Suprapubic skin (tissue), 4 donors: ENCODE measurements at regions not wholly inside any gene's neighbourhood (a gene's known extent, or its start where the extent isn't known, plus 50 kb on each side); places are given as distances from the start of the nearest gene placed in this dataset.

Experiments
- DNase-seq, 2 donors: peaks; one replicate each; pipeline ENCODE4 v3.0.0-alpha.2; 2019; ENCODE audit warnings: low spot score in 2 of 2
- H3K27ac ChIP-seq: fragments of 200-600 bp; sonication (generic); one replicate; pipeline ENCODE4 v1.5.1; 2019
- H3K27me3 ChIP-seq: fragments of 200-600 bp; sonication (generic); one replicate; pipeline ENCODE4 v1.5.1; 2019
- H3K36me3 ChIP-seq: fragments of 200-600 bp; sonication (generic); one replicate; pipeline ENCODE4 v1.5.1; 2019
- H3K4me1 ChIP-seq: fragments of 200-600 bp; sonication (generic); one replicate; pipeline ENCODE4 v1.5.1; 2019
- H3K4me3 ChIP-seq: fragments of 200-600 bp; sonication (generic); one replicate; pipeline ENCODE4 v1.5.1; 2019; ENCODE audit warnings: mild to moderate bottlenecking
- H3K9me3 ChIP-seq: fragments of 200-600 bp; sonication (generic); one replicate; pipeline ENCODE4 v1.5.1; 2019
- CTCF ChIP-seq, 2 donors: fragments of 200-600 bp in 1 of 2; fragments of 450-650 bp in 1 of 2; sonication (generic) in 1 of 2; IDR thresholded peaks; one replicate each; pipeline ENCODE4 v1.5.1; 2016 to 2019; ENCODE audit warnings: antibody characterized with exemption in 2 of 2, mild to moderate bottlenecking in 1 of 2, moderate library complexity in 1 of 2
- EP300 ChIP-seq: sonication (generic); formaldehyde crosslinking; IDR thresholded peaks from one replicate; pipeline ENCODE4 v1.6.1; 2017; ENCODE audit warnings: antibody characterized with exemption
- POLR2A ChIP-seq, 2 donors: fragments of 450-650 bp; IDR thresholded peaks; one replicate each; pipeline ENCODE4 v1.6.1; 2017; ENCODE audit warnings: antibody characterized with exemption in 2 of 2, mild to moderate bottlenecking in 2 of 2, moderate library complexity in 2 of 2
- POLR2AphosphoS5 ChIP-seq, 3 donors: sonication (generic); formaldehyde crosslinking; IDR thresholded peaks; one replicate each; pipeline ENCODE4 v1.6.1; 2017; ENCODE audit warnings: antibody characterized with exemption in 3 of 3
- WGBS: methylation state at CpG from one replicate; pipeline ENCODE4 v1.1.5; 2018; 5-methylcytosine and 5-hydroxymethylcytosine counted together

- Histone ChIP-seq H3K36me3 (no peaks in the 10 kb centered on the region), H3K9me3 (no peaks in the 10 kb centered on the region), H3K27ac (no peak overlapping the region), H3K27me3 (peaks cover 31% of the 10 kb centered on the region), H3K4me1 (no peaks in the 10 kb centered on the region), H3K4me3 (no peak overlapping the region)
- no peak for DNase-seq
- 80% methylated on average over 11 of the region's 12 CpGs for whole genome bisulfite sequencing
- TF ChIP-seq POLR2AphosphoS5 (IDR thresholded peaks at IDR 0.05) (no peak), EP300 (no peak), CTCF (IDR thresholded peaks at IDR 0.05) (no peak), POLR2A (IDR thresholded peaks at IDR 0.05) (no peak)
These were observed 650.0 kb downstream of the BRD1 start for GRCh38 chr22:49177666-49178065.

- H3K27me3 ChIP-seq = peaks cover 24% of the 10 kb centered on the region
- no peaks in the 10 kb centered on the region for H3K9me3 ChIP-seq
- DNase-seq = no peak
- no peaks in the 10 kb centered on the region for H3K36me3 ChIP-seq
- 88% methylated on average over 6 of the region's 6 CpGs for WGBS
- no peak overlapping the region for H3K4me3 ChIP-seq
- no peak overlapping the region for H3K27ac ChIP-seq
- TF ChIP-seq POLR2A (IDR thresholded peaks at IDR 0.05) = no peak
- H3K4me1 ChIP-seq = no peaks in the 10 kb centered on the region
These were observed 650.7 kb downstream of the BRD1 start for GRCh38 chr22:49176956-49177355.

GRCh38 chr22:49170053-49170452 is 657.6 kb downstream of the BRD1 start:
- Histone ChIP-seq H3K36me3 (no peaks in the 10 kb centered on the region), H3K9me3 (no peaks in the 10 kb centered on the region), H3K27me3 (peaks cover 7% of the 10 kb centered on the region), H3K4me3 (no peak overlapping the region), H3K27ac (no peak overlapping the region), H3K4me1 (no peaks in the 10 kb centered on the region)
- 83% methylated on average over 4 of the region's 4 CpGs for whole genome bisulfite sequencing
- no peak for DNase-seq
- TF ChIP-seq POLR2A (IDR thresholded peaks at IDR 0.05) (no peak), EP300 (no peak), CTCF (IDR thresholded peaks at IDR 0.05) (no peak), POLR2AphosphoS5 (IDR thresholded peaks at IDR 0.05) (no peak)

- peaks cover 2% of the 10 kb centered on the region for H3K27me3 ChIP-seq
- WGBS = 64% methylated on average over 12 of the region's 16 CpGs
- no peak overlapping the region for H3K27ac ChIP-seq
- no peaks in the 10 kb centered on the region for H3K4me1 ChIP-seq
- no peak for DNase-seq
- no peaks in the 10 kb centered on the region for H3K36me3 ChIP-seq
- TF ChIP-seq EP300 = no peak
- no peak for TF ChIP-seq CTCF (IDR thresholded peaks at IDR 0.05)
- no peak for TF ChIP-seq POLR2A (IDR thresholded peaks at IDR 0.05)
- no peaks in the 10 kb centered on the region for H3K9me3 ChIP-seq
- no peak overlapping the region for H3K4me3 ChIP-seq
These were observed 658.5 kb downstream of the BRD1 start for GRCh38 chr22:49169074-49169744.

- no peak overlapping the region for H3K27ac ChIP-seq
- H3K4me1 ChIP-seq = no peaks in the 10 kb centered on the region
- H3K9me3 ChIP-seq = no peaks in the 10 kb centered on the region
- TF ChIP-seq EP300 (no peak), POLR2AphosphoS5 (IDR thresholded peaks at IDR 0.05) (no peak), POLR2A (IDR thresholded peaks at IDR 0.05) (no peak), CTCF (IDR thresholded peaks at IDR 0.05) (no peak)
- peaks cover 11% of the 10 kb centered on the region for H3K27me3 ChIP-seq
- DNase-seq = no peak
- WGBS = 97% methylated on average over 26 of the region's 34 CpGs
- no peaks in the 10 kb centered on the region for H3K36me3 ChIP-seq
- H3K4me3 ChIP-seq = no peak overlapping the region
These were observed 659.4 kb downstream of the BRD1 start for GRCh38 chr22:49168219-49168813.
